ENCODE measurements at regions not wholly inside any gene's neighbourhood (a gene's known extent, or its start where the extent isn't known, plus 50 kb on each side); places are given as distances from the start of the nearest gene placed in this dataset.

- TF ChIP-seq, protein P1, sequence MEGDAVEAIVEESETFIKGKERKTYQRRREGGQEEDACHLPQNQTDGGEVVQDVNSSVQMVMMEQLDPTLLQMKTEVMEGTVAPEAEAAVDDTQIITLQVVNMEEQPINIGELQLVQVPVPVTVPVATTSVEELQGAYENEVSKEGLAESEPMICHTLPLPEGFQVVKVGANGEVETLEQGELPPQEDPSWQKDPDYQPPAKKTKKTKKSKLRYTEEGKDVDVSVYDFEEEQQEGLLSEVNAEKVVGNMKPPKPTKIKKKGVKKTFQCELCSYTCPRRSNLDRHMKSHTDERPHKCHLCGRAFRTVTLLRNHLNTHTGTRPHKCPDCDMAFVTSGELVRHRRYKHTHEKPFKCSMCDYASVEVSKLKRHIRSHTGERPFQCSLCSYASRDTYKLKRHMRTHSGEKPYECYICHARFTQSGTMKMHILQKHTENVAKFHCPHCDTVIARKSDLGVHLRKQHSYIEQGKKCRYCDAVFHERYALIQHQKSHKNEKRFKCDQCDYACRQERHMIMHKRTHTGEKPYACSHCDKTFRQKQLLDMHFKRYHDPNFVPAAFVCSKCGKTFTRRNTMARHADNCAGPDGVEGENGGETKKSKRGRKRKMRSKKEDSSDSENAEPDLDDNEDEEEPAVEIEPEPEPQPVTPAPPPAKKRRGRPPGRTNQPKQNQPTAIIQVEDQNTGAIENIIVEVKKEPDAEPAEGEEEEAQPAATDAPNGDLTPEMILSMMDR (IDR thresholded peaks at IDR 0.05; ENCODE audit: borderline replicate concordance, extremely low read depth, insufficient read depth), result no peak
- no peak overlapping the region for H3K9ac ChIP-seq (ENCODE audit: low read length in 3 of 3)
- H3K27ac ChIP-seq (ENCODE audit: low read depth in 2 of 2, low read length in 2 of 2), result no peak overlapping the region
- DNase-seq, result no peak
- H3K36me3 ChIP-seq (ENCODE audit: control insufficient read depth in 2 of 3, insufficient read depth in 3 of 3, low read length in 3 of 3), result no peaks in the 10 kb centered on the region
- no peak overlapping the region for H3K4me3 ChIP-seq (ENCODE audit: low read length in 3 of 3)
- no peaks in the 10 kb centered on the region for H3K27me3 ChIP-seq (ENCODE audit: control insufficient read depth, insufficient read depth, low read length)
- intact Hi-C loops (cut with DNase I), result no loop called here
- H3K4me1 ChIP-seq (ENCODE audit: control insufficient read depth in 2 of 3, insufficient read depth in 2 of 3, low read depth in 1 of 3, low read length in 3 of 3), result no peaks in the 10 kb centered on the region
- no peaks in the 10 kb centered on the region for H3K9me3 ChIP-seq (ENCODE audit: control insufficient read depth in 2 of 3, insufficient read depth in 1 of 3, low read length in 3 of 3)
- FAIRE-seq, result no peak
Measured at GRCh38 chr7:16051561-16052255, 365.2 kb upstream of the MEOX2 start.

DNA sequence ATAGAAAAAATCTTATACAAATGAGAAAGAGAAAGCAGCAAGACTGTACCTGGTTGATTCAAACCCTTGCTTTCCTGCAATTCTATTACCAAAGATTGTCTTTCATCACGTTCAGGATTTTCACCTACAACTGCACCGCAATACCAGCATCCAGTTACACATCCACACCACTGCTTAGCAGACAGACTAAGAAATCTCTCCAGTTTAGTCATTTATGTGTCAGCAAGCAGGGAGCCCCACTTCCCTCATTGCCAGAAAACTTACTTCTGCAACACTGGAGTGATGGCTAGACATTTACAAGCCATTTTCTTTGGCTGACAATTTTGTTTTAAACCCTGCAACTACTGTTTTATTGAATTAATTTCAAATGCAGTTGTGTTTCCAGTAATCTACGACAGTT is 359.6 kb upstream of the MEOX2 start:
- H3K27me3 ChIP-seq (ENCODE audit: control insufficient read depth, insufficient read depth, low read length), result no peaks in the 10 kb centered on the region
- no peaks in the 10 kb centered on the region for H3K4me1 ChIP-seq (ENCODE audit: control insufficient read depth in 2 of 3, insufficient read depth in 2 of 3, low read depth in 1 of 3, low read length in 3 of 3)
- H3K9me3 ChIP-seq (ENCODE audit: control insufficient read depth in 2 of 3, insufficient read depth in 1 of 3, low read length in 3 of 3), result no peaks in the 10 kb centered on the region
- FAIRE-seq (no peak), DNase-seq (no peak)
- intact Hi-C loops (cut with DNase I), result no loop called here
- H3K36me3 ChIP-seq (ENCODE audit: control insufficient read depth in 2 of 3, insufficient read depth in 3 of 3, low read length in 3 of 3), result no peaks in the 10 kb centered on the region
- H3K9ac ChIP-seq (ENCODE audit: low read length in 3 of 3), result no peak overlapping the region
- no peak overlapping the region for H3K27ac ChIP-seq (ENCODE audit: low read depth in 2 of 2, low read length in 2 of 2)
- H3K4me3 ChIP-seq (ENCODE audit: low read length in 3 of 3), result no peak overlapping the region
- TF ChIP-seq, protein P1 (IDR thresholded peaks at IDR 0.05; ENCODE audit: borderline replicate concordance, extremely low read depth, insufficient read depth), result no peak

- Histone ChIP-seq H3K4me1 (ENCODE audit: control insufficient read depth in 2 of 3, insufficient read depth in 2 of 3, low read depth in 1 of 3, low read length in 3 of 3) (no peaks in the 10 kb centered on the region), H3K9me3 (ENCODE audit: control insufficient read depth in 2 of 3, insufficient read depth in 1 of 3, low read length in 3 of 3) (no peaks in the 10 kb centered on the region), H3K27me3 (ENCODE audit: control insufficient read depth, insufficient read depth, low read length) (no peaks in the 10 kb centered on the region), H3K36me3 (ENCODE audit: control insufficient read depth in 2 of 3, insufficient read depth in 3 of 3, low read length in 3 of 3) (no peaks in the 10 kb centered on the region), H3K9ac (ENCODE audit: low read length in 3 of 3) (no peak overlapping the region), H3K4me3 (ENCODE audit: low read length in 3 of 3) (no peak overlapping the region), H3K27ac (ENCODE audit: low read depth in 2 of 2, low read length in 2 of 2) (no peak overlapping the region)
- FAIRE-seq (no peak), DNase-seq (no peak)
- intact Hi-C loops (cut with DNase I), result no loop called here
- TF ChIP-seq, protein P1 (IDR thresholded peaks at IDR 0.05; ENCODE audit: borderline replicate concordance, extremely low read depth, insufficient read depth), result no peak
Measured at GRCh38 chr7:16045296-16045695, 358.8 kb upstream of the MEOX2 start.

DNA sequence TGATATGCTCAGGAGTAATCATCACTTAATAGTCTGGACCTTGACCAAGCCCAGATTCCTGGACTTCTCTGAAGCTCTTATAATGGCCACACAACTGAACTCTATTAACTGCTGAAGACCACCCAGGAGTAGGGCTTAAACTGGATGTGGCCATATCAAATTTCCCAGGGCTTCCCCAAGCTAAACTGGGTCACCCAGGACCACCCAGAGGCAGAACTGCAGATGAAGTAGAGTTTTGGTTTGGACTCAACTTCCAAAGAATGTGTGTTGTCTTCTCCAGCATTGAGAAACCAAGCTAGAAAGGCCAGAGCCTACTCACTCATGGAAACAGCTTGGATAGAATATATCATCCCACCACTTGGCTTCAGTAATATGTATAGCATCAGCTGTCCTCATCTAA is 358.2 kb upstream of the MEOX2 start:
- no peaks in the 10 kb centered on the region for H3K9me3 ChIP-seq (ENCODE audit: control insufficient read depth in 2 of 3, insufficient read depth in 1 of 3, low read length in 3 of 3)
- H3K4me3 ChIP-seq (ENCODE audit: low read length in 3 of 3), result no peak overlapping the region
- no peaks in the 10 kb centered on the region for H3K36me3 ChIP-seq (ENCODE audit: control insufficient read depth in 2 of 3, insufficient read depth in 3 of 3, low read length in 3 of 3)
- intact Hi-C loops (cut with DNase I), result no loop called here
- no peak overlapping the region for H3K27ac ChIP-seq (ENCODE audit: low read depth in 2 of 2, low read length in 2 of 2)
- DNase-seq (no peak), FAIRE-seq (no peak)
- no peak overlapping the region for H3K9ac ChIP-seq (ENCODE audit: low read length in 3 of 3)
- H3K4me1 ChIP-seq (ENCODE audit: control insufficient read depth in 2 of 3, insufficient read depth in 2 of 3, low read depth in 1 of 3, low read length in 3 of 3), result no peaks in the 10 kb centered on the region
- TF ChIP-seq, protein P1 (IDR thresholded peaks at IDR 0.05; ENCODE audit: borderline replicate concordance, extremely low read depth, insufficient read depth), result no peak
- H3K27me3 ChIP-seq (ENCODE audit: control insufficient read depth, insufficient read depth, low read length), result no peaks in the 10 kb centered on the region

Measured in kidney (tissue), 13 donors.